Uterus (tissue), 2 donors: ENCODE measurements at regions not wholly inside any gene's neighbourhood (a gene's known extent, or its start where the extent isn't known, plus 50 kb on each side); places are given as distances from the start of the nearest gene placed in this dataset.

Source experiments
- POLR2A ChIP-seq, 2 donors: fragments of 450-650 bp; IDR thresholded peaks; one replicate each; pipeline ENCODE4 v1.6.1; 2016; ENCODE audit warnings: antibody characterized with exemption in 2 of 2, mild to moderate bottlenecking in 1 of 2, moderate library complexity in 1 of 2
- TF ChIP-seq, protein P1 (sequence below), 4 experiments: fragments of 200-600 bp in 2 of 4; fragments of 450-650 bp in 2 of 4; sonication (generic) in 2 of 4; IDR thresholded peaks; one replicate each; pipeline ENCODE4 v1.5.1; 2016 to 2019; ENCODE audit warnings: antibody characterized with exemption in 4 of 4, mild to moderate bottlenecking in 2 of 4, moderate library complexity in 1 of 4

DNA sequence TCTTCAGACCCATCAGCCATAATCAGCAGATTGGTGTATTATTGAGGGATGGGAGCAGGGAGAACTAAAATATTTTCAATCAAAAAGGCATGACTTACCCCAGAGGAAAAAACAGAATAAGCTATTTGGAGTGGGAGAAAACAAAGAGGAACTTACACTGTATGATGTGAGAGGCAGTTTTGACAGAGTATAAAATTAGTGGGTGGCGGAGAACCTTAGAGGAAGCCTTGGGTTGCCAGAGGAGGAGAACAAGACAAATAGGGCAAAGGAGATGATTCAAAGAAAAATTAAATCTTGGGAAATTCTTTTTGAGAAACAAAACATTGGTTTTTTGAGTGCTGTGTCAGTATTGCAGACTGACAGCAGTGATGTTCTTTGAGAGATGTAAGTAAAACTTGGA, 285.0 kb downstream of the C11orf87 start:
- TF ChIP-seq, protein P1, sequence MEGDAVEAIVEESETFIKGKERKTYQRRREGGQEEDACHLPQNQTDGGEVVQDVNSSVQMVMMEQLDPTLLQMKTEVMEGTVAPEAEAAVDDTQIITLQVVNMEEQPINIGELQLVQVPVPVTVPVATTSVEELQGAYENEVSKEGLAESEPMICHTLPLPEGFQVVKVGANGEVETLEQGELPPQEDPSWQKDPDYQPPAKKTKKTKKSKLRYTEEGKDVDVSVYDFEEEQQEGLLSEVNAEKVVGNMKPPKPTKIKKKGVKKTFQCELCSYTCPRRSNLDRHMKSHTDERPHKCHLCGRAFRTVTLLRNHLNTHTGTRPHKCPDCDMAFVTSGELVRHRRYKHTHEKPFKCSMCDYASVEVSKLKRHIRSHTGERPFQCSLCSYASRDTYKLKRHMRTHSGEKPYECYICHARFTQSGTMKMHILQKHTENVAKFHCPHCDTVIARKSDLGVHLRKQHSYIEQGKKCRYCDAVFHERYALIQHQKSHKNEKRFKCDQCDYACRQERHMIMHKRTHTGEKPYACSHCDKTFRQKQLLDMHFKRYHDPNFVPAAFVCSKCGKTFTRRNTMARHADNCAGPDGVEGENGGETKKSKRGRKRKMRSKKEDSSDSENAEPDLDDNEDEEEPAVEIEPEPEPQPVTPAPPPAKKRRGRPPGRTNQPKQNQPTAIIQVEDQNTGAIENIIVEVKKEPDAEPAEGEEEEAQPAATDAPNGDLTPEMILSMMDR (IDR thresholded peaks at IDR 0.05) = no peak
- no peak for TF ChIP-seq POLR2A (IDR thresholded peaks at IDR 0.05)
